ENCODE measurements at regions not wholly inside any gene's neighbourhood (a gene's known extent, or its start where the extent isn't known, plus 50 kb on each side); places are given as distances from the start of the nearest gene placed in this dataset.

GRCh38 chr1:103273106-103273505, 164.8 kb upstream of the COL11A1 start:
- TF ChIP-seq, protein P1, sequence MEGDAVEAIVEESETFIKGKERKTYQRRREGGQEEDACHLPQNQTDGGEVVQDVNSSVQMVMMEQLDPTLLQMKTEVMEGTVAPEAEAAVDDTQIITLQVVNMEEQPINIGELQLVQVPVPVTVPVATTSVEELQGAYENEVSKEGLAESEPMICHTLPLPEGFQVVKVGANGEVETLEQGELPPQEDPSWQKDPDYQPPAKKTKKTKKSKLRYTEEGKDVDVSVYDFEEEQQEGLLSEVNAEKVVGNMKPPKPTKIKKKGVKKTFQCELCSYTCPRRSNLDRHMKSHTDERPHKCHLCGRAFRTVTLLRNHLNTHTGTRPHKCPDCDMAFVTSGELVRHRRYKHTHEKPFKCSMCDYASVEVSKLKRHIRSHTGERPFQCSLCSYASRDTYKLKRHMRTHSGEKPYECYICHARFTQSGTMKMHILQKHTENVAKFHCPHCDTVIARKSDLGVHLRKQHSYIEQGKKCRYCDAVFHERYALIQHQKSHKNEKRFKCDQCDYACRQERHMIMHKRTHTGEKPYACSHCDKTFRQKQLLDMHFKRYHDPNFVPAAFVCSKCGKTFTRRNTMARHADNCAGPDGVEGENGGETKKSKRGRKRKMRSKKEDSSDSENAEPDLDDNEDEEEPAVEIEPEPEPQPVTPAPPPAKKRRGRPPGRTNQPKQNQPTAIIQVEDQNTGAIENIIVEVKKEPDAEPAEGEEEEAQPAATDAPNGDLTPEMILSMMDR (IDR thresholded peaks at IDR 0.05) = no peak
- TF ChIP-seq POLR2A (IDR thresholded peaks at IDR 0.05) (no peak), POLR2AphosphoS5 (IDR thresholded peaks at IDR 0.05) (no peak)

Data from transverse colon (tissue), 4 donors.